CD4-positive, alpha-beta memory T cell (primary cell): ENCODE measurements at regions not wholly inside any gene's neighbourhood (a gene's known extent, or its start where the extent isn't known, plus 50 kb on each side); places are given as distances from the start of the nearest gene placed in this dataset.

Experiments used
- CTCF ChIA-PET: fragments of 350-600 bp; sonication (Branson Sonifier 250); formaldehyde crosslinking; loops from one replicate; lab custom pipeline; 2021; ENCODE audit warnings: inconsistent platforms; ENCODE audit not compliant: partially characterized antibody; lab: Charles Lee
- POLR2A ChIA-PET: fragments of 350-600 bp; sonication (Branson Sonifier 250); formaldehyde crosslinking; loops from one replicate; lab custom pipeline; 2021; ENCODE audit not compliant: partially characterized antibody; lab: Charles Lee
- DNase-seq, 5 donors: peaks; one replicate each; pipeline versions ENCODE4 v3.0.0 to v3.0.0-alpha.2; 2020 to 2022; ENCODE audit warnings: mixed read lengths in 1 of 5
- H3K27ac ChIP-seq: one replicate; pipeline ENCODE4 v1.7.0; 2013; ENCODE audit warnings: low read depth, low read length
- H3K27me3 ChIP-seq: 2 replicates; pipeline ENCODE4 v1.7.0; 2013; ENCODE audit warnings: mild to moderate bottlenecking, low read length, moderate library complexity; ENCODE audit not compliant: insufficient read depth
- H3K36me3 ChIP-seq: 2 replicates; pipeline ENCODE4 v1.7.0; 2013; ENCODE audit warnings: mild to moderate bottlenecking, low read length, moderate library complexity; ENCODE audit not compliant: insufficient read depth
- H3K4me1 ChIP-seq: 2 replicates; pipeline ENCODE4 v1.7.0; 2013; ENCODE audit warnings: mild to moderate bottlenecking, low read length, moderate library complexity; ENCODE audit not compliant: insufficient read depth
- H3K4me3 ChIP-seq, 2 donors: one replicate each; pipeline ENCODE4 v1.7.0; 2013; ENCODE audit warnings: low read length in 2 of 2, mild to moderate bottlenecking in 1 of 2
- H3K9me3 ChIP-seq, 2 donors: one replicate each; pipeline ENCODE4 v1.7.0; 2013; ENCODE audit warnings: low read length in 2 of 2, control low read depth in 1 of 2; ENCODE audit not compliant: control insufficient read depth in 1 of 2
- H3K27ac Mint-ChIP-seq, 7 donors: one replicate each; pipeline ENCODE4 v1.8.0; 2020 to 2021; ENCODE audit warnings: mixed read lengths in 7 of 7, mild to moderate bottlenecking in 6 of 7, inconsistent platforms in 3 of 7, moderate library complexity in 3 of 7
- H3K27me3 Mint-ChIP-seq, 2 donors: one replicate each; pipeline ENCODE4 v1.8.0; 2020 to 2021; ENCODE audit warnings: mixed read lengths in 2 of 2
- H3K36me3 Mint-ChIP-seq, 2 donors: one replicate each; pipeline ENCODE4 v1.8.0; 2020 to 2021; ENCODE audit warnings: mixed read lengths in 2 of 2, inconsistent platforms in 1 of 2, mild to moderate bottlenecking in 1 of 2
- H3K4me1 Mint-ChIP-seq, 4 donors: one replicate each; pipeline ENCODE4 v1.8.0; 2020 to 2021; ENCODE audit warnings: mixed read lengths in 4 of 4, mild to moderate bottlenecking in 1 of 4
- H3K4me3 Mint-ChIP-seq, 8 donors: one replicate each; pipeline ENCODE4 v1.8.0; 2020 to 2021; ENCODE audit warnings: mixed read lengths in 8 of 8, mild to moderate bottlenecking in 7 of 8, moderate library complexity in 6 of 8, inconsistent platforms in 3 of 8
- H3K9me3 Mint-ChIP-seq, 8 donors: one replicate each; pipeline ENCODE4 v1.8.0; 2020 to 2021; ENCODE audit warnings: mixed read lengths in 8 of 8, mild to moderate bottlenecking in 5 of 8, inconsistent platforms in 3 of 8, moderate library complexity in 1 of 8
- intact Hi-C: fragments of 100-400 bp; cut with micrococcal nuclease; formaldehyde crosslinking; loops from one replicate; pipeline ENCODE4 v1.15.1; 2023

DNA sequence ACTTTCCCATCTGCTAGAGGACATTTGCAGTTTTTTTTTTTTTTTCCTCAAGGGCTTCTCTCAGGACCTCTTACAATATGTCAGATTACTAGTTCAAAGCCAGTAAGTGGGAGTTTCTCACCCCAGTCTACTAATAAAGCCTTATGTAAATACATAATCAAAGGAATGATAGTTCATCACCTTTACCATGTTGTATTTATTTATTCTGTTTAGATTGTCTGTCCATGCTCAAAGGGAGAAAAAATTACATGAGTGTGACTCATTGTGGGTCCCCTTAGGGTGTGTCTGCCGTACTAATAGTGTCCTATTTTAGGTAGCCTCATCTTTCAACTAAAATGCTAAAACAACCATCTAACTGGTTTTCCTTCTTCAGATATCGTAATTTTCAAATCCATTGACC is 917.6 kb downstream of the EPHA3 start:
- no peak overlapping the region for H3K4me3 Mint-ChIP-seq
- no peaks in the 10 kb centered on the region for H3K4me1 Mint-ChIP-seq
- ChIA-PET POLR2A (no interaction called here), CTCF (no interaction called here)
- no peaks in the 10 kb centered on the region for H3K27me3 Mint-ChIP-seq
- no peak overlapping the region for H3K27ac ChIP-seq
- intact Hi-C loops, result no loop called here
- H3K9me3 Mint-ChIP-seq, result peaks cover 0 to 16% (median 9%) of the 10 kb centered on the region in 8 donors
- H3K36me3 Mint-ChIP-seq, result no peaks in the 10 kb centered on the region
- H3K36me3 ChIP-seq, result no peaks in the 10 kb centered on the region
- no peak overlapping the region for H3K4me3 ChIP-seq
- no peak overlapping the region for H3K27ac Mint-ChIP-seq
- H3K27me3 ChIP-seq, result no peaks in the 10 kb centered on the region
- no peaks in the 10 kb centered on the region for H3K4me1 ChIP-seq
- DNase-seq, result no peak
- H3K9me3 ChIP-seq, result peaks cover 0 to 7% of the 10 kb centered on the region in 2 donors

DNA sequence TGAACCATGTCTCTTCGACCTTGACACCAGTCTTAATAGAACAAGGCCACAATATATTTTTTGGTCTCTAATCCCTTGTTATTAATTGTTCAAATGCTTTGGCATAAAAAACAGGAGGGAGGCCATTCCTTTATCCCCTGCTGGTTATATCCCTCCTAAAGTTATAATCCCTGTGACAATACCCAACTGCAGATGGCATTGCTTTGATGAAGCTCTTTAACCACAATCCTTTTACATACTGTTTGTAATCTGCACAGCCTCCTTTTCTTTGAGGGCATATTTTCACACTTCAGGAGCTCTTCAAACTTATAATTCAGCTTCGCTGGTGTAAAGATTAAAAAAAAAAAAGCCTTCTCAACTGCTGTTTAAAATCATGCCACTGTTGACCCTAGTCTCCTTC is 919.0 kb downstream of the EPHA3 start:
- no peaks in the 10 kb centered on the region for H3K4me1 Mint-ChIP-seq
- intact Hi-C loops, result no loop called here
- no peaks in the 10 kb centered on the region for H3K36me3 Mint-ChIP-seq
- H3K9me3 Mint-ChIP-seq, result peaks cover 0 to 16% (median 9%) of the 10 kb centered on the region in 8 donors
- H3K27ac Mint-ChIP-seq, result no peak overlapping the region
- H3K4me3 ChIP-seq, result no peak overlapping the region
- H3K36me3 ChIP-seq, result no peaks in the 10 kb centered on the region
- no peaks in the 10 kb centered on the region for H3K27me3 ChIP-seq
- ChIA-PET POLR2A (no interaction called here), CTCF (no interaction called here)
- H3K27me3 Mint-ChIP-seq, result no peaks in the 10 kb centered on the region
- H3K9me3 ChIP-seq, result peaks cover 0 to 5% of the 10 kb centered on the region in 2 donors
- no peak overlapping the region for H3K4me3 Mint-ChIP-seq
- DNase-seq, result no peak
- no peak overlapping the region for H3K27ac ChIP-seq
- no peaks in the 10 kb centered on the region for H3K4me1 ChIP-seq

DNA sequence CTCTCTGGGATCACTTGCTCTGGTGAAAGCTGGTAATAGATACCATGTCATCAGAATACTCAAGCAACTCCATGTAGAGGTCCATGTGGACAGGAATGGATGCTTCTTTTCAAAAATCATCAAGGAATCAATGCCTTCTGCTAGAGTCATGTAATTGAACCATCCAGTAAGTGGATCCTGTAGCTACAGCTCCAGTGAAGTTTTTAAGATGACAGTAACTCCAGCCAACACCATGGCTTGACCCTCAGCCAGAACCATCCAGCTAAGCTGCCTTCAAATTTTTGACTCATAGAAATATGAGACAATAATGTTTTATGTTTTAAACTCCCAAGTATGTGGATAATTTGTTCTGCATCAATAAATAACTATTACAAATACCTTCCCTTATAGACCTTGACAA is 923.7 kb downstream of the EPHA3 start:
- DNase-seq, result no peak
- Histone ChIP-seq H3K4me3 (no peak overlapping the region), H3K36me3 (no peaks in the 10 kb centered on the region), H3K4me1 (no peaks in the 10 kb centered on the region), H3K27ac (no peak overlapping the region), H3K27me3 (no peaks in the 10 kb centered on the region), H3K9me3 (no peaks in the 10 kb centered on the region)
- Mint-ChIP-seq H3K4me3 (no peak overlapping the region), H3K27ac (no peak overlapping the region), H3K27me3 (no peaks in the 10 kb centered on the region), H3K36me3 (no peaks in the 10 kb centered on the region), H3K4me1 (no peaks in the 10 kb centered on the region), H3K9me3 (peaks cover 0 to 14% (median 8%) of the 10 kb centered on the region in 8 donors)
- POLR2A ChIA-PET, result no interaction called here
- CTCF ChIA-PET, result no interaction called here
- intact Hi-C loops, result no loop called here

DNA sequence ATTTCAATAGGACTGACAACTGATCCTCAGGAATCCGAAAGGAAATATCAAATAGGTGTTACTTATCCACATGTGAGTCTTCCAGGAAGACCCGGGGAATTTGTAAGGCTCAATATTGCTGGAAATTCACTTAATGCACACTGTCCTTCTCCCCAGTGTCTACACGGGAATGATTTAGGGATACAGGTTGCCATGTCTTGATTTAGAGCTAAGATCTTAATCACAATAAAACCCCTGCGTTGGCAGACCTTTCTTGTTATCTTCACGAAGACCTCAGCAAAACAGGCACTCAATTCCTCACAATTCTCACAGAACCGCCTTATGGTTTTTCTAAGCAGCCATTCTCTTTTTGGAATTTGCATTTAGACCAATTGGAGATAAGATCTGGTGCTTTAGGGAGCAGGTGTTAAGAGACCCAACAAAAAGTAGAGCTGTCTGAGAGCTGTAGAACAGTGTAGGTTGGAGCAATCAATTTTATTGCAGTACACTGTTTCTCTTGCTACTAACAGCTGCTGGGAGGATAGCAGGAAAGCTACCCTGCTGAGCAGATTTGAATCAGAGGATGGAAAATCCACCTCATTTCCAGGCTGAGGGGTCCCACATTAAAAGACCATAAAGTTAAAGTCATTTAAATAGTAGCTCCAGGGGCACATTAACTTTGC is 925.7 kb downstream of the EPHA3 start:
- H3K4me3 Mint-ChIP-seq, result no peak overlapping the region
- H3K4me3 ChIP-seq, result no peak overlapping the region
- H3K27ac Mint-ChIP-seq, result no peak overlapping the region
- intact Hi-C loops, result no loop called here
- peaks cover 0 to 14% (median 9%) of the 10 kb centered on the region in 8 donors for H3K9me3 Mint-ChIP-seq
- no peaks in the 10 kb centered on the region for H3K9me3 ChIP-seq
- H3K4me1 ChIP-seq, result no peaks in the 10 kb centered on the region
- H3K27me3 Mint-ChIP-seq, result no peaks in the 10 kb centered on the region
- H3K36me3 ChIP-seq, result no peaks in the 10 kb centered on the region
- no peaks in the 10 kb centered on the region for H3K27me3 ChIP-seq
- no peak for DNase-seq
- H3K36me3 Mint-ChIP-seq, result no peaks in the 10 kb centered on the region
- H3K27ac ChIP-seq, result no peak overlapping the region
- H3K4me1 Mint-ChIP-seq, result no peaks in the 10 kb centered on the region
- CTCF ChIA-PET, result no interaction called here
- POLR2A ChIA-PET, result no interaction called here

DNA sequence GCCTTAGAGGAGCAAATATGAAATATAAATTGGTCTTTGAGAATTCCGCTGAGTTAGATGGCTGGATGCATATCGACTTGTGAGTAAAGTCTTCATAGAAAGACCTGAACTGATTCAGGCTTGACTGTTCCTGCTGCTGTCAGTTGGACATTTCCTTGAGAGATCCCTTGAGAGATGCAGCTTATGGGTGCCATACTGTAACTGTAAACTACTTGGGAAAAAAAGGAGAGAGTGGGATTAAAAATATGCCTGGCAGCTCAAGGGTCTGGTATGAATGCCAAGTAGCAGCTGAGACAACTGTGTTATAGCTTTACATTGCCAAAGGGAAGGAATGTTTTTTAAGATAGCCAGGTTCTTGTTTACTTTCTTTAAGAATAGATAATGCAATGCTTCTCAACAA is 926.6 kb downstream of the EPHA3 start:
- Mint-ChIP-seq H3K27me3 (no peaks in the 10 kb centered on the region), H3K27ac (no peak overlapping the region), H3K4me3 (no peak overlapping the region), H3K36me3 (no peaks in the 10 kb centered on the region), H3K4me1 (no peaks in the 10 kb centered on the region), H3K9me3 (peaks cover 0 to 14% (median 9%) of the 10 kb centered on the region in 8 donors)
- Histone ChIP-seq H3K4me1 (no peaks in the 10 kb centered on the region), H3K9me3 (no peaks in the 10 kb centered on the region), H3K4me3 (no peak overlapping the region), H3K36me3 (no peaks in the 10 kb centered on the region), H3K27ac (no peak overlapping the region), H3K27me3 (no peaks in the 10 kb centered on the region)
- intact Hi-C loops, result no loop called here
- no peak for DNase-seq
- POLR2A ChIA-PET, result no interaction called here
- CTCF ChIA-PET, result no interaction called here

DNA sequence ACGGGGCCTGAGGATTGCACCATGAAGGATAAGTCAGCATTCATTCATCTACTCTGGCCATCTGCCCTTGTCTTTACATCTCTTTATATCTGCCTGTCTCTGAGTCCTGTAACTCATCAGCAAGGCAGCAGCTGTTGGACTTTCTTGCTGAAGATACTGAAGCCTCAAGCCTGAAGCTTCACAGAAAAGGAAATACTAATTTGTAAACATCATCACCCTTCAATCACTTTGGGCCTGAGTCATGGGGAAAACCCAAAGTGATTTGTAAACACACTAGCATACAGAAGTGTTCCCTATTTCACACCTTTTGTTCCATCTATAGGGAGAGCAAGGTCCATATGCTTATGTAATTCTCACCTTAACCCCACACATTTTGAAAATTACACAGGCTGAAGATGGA is 928.2 kb downstream of the EPHA3 start:
- no peaks in the 10 kb centered on the region for H3K4me1 ChIP-seq
- H3K27me3 ChIP-seq, result no peaks in the 10 kb centered on the region
- ChIA-PET CTCF (no interaction called here), POLR2A (no interaction called here)
- Mint-ChIP-seq H3K27ac (no peak overlapping the region), H3K27me3 (no peaks in the 10 kb centered on the region), H3K36me3 (no peaks in the 10 kb centered on the region), H3K9me3 (peaks cover 0 to 14% (median 9%) of the 10 kb centered on the region in 8 donors), H3K4me1 (no peaks in the 10 kb centered on the region), H3K4me3 (no peak overlapping the region)
- intact Hi-C loops, result no loop called here
- H3K27ac ChIP-seq, result no peak overlapping the region
- H3K9me3 ChIP-seq, result no peaks in the 10 kb centered on the region
- no peak overlapping the region for H3K4me3 ChIP-seq
- DNase-seq, result no peak
- H3K36me3 ChIP-seq, result no peaks in the 10 kb centered on the region

DNA sequence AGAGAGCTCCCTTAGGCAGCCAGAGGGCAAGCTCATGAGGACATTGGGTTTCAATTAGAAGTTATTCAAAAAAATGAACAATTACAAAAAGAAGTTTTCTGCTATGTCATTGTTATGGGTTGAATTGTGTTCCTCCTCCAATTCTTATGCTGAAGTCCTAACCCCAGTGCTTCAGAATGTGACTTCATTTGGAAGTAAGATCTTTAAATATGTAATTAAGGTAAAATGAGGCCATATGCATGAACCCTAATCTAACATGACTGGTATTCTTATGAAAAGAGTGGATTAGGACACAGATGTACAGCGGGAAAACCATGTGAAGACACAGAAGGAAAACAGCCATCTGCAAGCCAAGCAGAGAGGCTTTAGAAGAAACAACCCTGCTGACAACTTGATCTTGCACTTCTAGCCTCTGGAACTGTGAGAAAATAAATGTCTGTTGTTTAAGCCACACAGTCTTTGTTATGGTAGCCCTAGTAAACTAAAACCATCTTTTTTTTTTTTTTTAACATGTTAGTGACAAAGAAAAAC is 929.6 kb downstream of the EPHA3 start:
- Mint-ChIP-seq H3K36me3 (no peaks in the 10 kb centered on the region), H3K4me1 (no peaks in the 10 kb centered on the region), H3K27me3 (no peaks in the 10 kb centered on the region), H3K27ac (no peak overlapping the region), H3K9me3 (peaks cover 0 to 13% (median 6%) of the 10 kb centered on the region in 8 donors), H3K4me3 (no peak overlapping the region)
- CTCF ChIA-PET, result no interaction called here
- H3K27ac ChIP-seq, result no peak overlapping the region
- H3K36me3 ChIP-seq, result no peaks in the 10 kb centered on the region
- no peak overlapping the region for H3K4me3 ChIP-seq
- POLR2A ChIA-PET, result no interaction called here
- no peaks in the 10 kb centered on the region for H3K4me1 ChIP-seq
- DNase-seq, result no peak
- no peaks in the 10 kb centered on the region for H3K9me3 ChIP-seq
- H3K27me3 ChIP-seq, result no peaks in the 10 kb centered on the region
- intact Hi-C loops, result no loop called here
